ENCODE measurements at regions not wholly inside any gene's neighbourhood (a gene's known extent, or its start where the extent isn't known, plus 50 kb on each side); places are given as distances from the start of the nearest gene placed in this dataset.
"Not testable (repeated sequence)": the region's sequence is repeated elsewhere in the genome, so short reads cannot be mapped to it uniquely, and the experiment has no call there.

- no peak for DNase-seq (ENCODE audit: low read depth in 2 of 2)
Observed at GRCh38 chr5:168086746-168087145, 204.7 kb upstream of the WWC1 start.

- DNase-seq (ENCODE audit: low read depth in 2 of 2) = no peak
Observed at GRCh38 chr5:168088410-168089173, 202.9 kb upstream of the WWC1 start.

GRCh38 chr5:168089201-168089887 lies 202.1 kb upstream of the WWC1 start:
- DNase-seq (ENCODE audit: low read depth in 2 of 2) = no peak

DNA sequence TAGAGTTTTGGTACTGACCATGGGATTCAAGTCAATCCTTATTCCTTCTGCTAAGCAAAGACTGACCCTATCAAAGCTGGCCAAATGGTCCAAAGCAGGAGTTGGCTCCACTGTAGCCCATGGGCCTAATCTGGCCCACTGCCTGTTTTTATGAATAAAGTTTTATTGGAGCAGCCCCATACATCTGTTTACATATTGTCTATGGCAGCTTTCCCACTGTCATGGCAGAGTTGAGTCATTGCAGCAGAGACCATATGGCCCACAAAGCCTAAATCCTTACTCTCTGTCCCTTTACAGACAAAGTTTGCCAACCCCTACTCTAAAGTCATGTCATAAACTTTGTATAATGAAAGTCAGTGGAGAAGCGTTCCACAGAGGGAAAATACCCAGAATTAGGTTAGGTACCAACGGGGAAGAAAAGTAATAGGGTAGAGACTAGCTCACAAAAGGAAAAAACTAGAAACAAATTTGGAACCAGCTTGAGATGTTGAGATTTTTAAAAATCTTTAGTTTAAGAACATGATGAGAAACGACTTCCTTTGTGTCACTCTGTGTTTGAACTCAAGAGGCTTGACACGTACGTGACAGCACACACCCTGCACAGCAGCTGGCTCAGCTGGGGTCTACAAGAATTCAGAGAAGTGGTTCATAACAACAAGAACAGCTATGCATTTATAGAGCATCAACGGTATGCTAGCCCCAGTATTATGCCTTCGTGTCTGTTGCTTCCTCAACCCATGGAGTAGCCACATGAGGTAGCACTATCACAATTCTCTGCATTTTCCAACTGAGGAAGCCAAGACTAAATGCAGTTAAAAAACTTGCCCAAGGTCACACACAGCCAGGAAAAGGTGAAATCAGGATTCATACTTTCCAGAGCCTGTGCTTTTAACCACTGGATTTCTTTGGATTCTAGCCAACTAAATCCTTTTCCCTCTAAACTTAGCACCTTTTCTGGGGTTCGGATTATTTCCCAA lies 198.9 kb upstream of the WWC1 start:
- DNase-seq (ENCODE audit: low read depth in 2 of 2) = no peak

DNA sequence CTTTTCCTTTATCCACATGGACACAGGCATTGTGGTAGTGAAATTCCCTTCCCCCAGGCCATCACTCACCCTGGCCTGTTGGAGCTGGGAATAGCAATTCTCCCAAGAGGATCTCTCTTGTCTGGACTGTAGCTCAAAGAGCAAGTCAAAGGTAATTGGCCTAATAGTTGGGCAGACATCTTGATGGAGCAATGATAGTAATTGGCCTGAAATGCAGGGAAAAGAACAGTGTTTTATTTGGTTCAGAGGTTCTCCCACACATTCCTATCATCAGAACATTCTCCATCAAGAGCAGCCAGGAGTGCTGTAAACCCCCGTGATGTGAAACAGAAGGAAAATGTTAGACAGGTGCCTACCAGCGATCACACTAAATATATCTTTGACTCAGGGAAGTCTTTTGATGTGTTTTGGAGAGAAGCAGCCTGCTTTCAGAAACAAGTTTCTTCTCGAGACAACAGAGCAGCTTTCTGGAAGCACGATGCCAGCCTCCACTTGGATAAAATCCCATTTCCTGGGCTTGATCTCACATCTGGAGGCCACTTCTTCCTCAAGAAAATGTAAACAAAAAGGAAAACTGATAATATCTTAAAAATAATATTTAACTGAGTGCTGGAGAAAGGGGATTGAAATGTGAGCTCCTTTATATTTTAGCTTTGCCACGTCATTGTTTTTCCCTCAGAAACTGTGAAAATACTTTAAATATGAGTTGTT lies 198.1 kb upstream of the WWC1 start:
- DNase-seq (ENCODE audit: low read depth in 2 of 2) = no peak

DNA sequence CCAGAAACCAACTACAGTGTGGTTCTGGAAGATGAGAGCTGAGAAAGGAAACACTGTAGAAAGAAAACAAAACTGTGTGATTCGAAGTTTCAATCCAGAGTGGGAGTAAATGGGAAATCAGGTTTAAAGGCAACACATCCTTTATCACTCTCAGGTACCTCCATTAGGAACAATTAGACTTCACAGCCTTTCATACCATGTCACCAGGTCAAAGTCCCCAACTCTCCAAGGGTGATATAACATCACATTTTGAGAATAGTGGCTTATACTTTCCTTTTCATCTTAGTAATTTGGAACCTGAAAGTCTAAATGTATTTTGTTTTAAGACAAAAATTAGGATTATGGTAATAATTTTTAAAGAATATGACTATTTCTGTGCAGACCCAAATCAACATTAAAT lies 194.9 kb upstream of the WWC1 start:
- DNase-seq (ENCODE audit: low read depth in 2 of 2) = no peak

GRCh38 chr5:168097876-168098653 lies 193.4 kb upstream of the WWC1 start:
- no peak for DNase-seq (ENCODE audit: low read depth in 2 of 2)

DNA sequence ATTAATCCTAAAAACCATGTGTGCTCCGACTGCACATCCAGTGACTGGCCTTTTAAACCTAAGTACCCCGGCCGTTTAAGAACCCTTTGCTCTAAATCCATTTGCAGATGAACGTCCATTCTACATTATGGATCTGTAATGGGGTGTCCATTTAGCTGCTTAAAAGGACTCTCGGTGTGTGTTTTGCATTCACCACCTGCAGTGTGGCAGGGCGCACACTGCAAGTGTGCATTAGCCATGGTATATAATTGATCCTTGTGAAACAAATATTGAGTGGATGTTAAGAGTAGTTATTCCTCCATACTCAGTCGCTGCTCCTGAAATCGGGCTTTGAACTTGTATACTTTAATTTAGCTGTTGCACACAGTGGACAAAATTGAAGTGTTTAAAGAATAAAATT lies 190.1 kb upstream of the WWC1 start:
- DNase-seq (ENCODE audit: low read depth in 2 of 2) = no peak

DNA sequence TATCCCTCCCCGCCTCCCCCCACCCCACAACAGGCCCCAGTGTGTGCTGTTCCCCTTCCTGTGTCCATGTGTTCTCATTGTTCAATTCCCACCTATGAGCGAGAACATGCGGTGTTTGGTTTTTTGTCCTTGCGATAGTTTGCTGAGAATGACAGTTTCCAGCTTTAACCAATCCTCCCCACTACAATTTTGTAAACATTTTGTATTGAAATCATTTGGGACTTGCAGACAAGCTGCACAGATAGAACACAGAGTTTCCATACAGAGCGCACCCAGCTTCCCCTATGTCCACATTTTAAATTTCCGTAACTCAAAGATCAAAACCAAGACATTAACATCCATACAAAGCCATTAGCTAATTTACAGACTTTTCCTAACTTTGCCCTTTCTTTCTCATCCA lies 188.4 kb upstream of the WWC1 start:
- DNase-seq (ENCODE audit: low read depth in 2 of 2) = not testable (repeated sequence)

- no peak for DNase-seq (ENCODE audit: low read depth in 2 of 2)
Observed at GRCh38 chr5:168104350-168104749, 187.1 kb upstream of the WWC1 start.

DNA sequence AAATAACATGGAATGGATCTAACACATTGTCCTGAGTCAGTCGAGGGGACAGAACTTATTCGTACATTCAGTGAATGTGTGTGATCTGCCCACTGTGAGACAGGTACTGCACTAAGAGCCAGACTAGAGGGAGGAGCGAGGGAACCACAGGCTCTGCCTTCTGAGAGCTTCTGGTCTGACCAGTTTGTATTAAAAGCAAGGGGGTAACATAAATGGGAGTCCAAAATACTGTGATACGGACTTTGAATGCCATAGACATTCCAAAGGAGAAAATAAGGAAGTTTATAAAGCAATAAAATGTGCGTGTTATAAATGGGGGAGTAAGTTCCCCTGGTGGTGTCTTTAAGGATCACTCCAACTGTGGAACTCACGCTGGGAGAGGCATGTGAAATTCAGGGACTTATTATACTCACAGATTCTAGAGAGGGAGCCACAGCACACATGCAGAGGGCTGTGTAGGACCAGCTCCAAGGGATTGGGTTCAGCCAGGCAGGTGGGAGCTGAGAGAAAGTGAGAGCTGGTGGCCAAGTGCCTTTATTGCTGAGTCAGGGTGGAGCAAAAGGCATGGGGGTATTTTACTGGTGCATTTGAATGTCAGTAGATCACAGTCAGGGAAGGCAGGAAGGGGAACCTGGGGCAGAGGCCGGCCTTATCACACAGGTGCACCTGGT lies 186.5 kb upstream of the WWC1 start:
- no peak for DNase-seq (ENCODE audit: low read depth in 2 of 2)

DNA sequence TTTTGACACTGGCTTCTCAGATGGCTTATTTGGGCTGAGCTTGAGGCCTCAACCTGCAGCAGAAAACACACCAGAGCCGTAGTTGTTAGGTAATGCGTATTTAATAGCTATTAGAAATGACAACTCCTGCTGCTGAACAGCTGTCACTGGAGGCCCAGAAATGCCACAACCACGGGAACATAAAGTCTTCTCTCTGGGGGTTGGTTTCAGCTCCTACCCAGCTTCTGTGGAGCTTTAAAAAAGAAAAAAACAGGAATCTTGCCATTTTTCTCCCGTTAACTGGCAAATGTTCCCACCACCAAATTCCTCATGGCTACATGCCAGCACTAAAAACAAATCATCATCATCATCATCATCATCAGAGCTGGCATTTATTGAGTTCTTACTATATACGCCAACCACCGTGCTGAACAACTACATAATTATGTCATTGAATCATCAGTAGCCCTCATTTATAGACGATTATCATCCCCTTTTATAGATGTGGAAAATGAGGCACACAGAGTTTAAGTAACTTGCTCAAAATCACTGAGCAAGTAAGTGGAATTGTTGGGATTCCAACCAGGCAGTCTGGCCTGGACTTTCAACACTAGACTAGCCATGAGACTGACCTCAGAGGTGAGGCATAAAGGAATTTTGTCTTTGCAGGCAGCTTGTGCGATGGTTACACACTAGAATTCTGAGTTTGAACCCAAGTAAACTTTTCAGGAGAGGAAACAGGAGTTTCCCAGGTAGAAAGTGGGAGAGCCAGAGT lies 185.3 kb upstream of the WWC1 start:
- no peak for DNase-seq (ENCODE audit: low read depth in 2 of 2)

GRCh38 chr5:168109441-168109840 lies 182.0 kb upstream of the WWC1 start:
- DNase-seq (ENCODE audit: low read depth in 2 of 2) = no peak

DNA sequence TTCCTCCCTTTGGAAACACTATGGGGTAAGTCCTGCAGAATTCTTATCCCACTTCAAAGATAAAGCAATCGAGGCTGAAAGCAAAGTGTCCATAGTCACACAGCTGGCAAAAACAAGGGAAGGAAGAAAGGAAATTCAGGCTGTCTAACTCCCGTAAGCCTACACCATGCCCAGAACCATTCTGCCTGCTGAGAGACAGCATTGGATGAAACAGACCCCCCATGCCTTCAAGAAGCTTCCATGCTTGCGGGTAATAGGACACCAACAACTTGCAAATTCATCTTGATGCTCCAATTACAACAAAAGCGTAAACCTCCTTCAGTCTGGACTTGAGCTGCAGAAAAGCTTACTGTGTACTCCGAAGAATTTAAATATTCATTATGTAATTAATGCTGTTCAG lies 181.1 kb upstream of the WWC1 start:
- no peak for DNase-seq (ENCODE audit: low read depth in 2 of 2)

DNA sequence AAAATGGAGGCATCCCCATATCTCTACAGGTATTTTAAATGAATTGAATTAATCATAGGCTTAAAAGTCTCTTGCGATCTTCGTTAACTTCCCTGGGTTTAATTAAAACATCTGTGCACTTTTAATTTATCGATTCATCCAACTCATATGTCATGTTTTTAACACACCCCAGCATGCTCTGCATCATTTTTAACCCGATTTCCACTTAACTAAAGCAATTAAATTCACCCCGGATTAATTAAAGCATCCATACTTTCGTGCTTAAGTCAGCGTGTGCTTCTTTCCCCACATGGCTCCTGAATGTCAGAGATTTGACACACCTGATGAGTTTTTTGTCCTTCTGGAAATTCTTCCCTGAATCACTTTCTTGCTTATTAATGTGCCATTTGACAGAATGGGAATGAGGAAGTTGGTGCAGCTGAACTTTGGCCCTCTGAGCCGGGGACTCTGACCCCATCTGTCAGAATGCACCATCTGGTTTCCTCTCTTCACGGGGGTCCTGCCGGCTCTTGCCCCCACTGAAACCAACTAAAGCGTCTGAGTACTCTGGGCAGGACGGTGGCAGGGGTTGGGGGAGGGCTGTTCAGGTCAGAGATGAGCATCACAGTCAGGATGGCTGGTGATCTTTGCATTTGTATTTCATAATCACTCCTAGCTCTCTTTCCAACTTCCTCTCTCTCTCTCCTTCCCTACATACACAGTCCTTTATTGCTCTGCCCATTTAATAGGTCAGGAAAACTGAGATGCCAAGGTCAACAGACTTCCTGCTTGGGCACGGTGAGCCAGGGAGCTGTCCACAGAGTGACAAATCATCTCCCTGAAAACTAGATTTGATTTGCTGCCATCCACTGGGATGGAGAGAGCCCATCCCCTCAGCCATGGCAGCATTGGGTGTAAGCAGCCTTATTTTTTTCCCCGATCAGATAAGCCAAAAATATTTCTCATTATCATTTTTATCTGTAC lies 180.3 kb upstream of the WWC1 start:
- DNase-seq (ENCODE audit: low read depth in 2 of 2) = no peak

DNA sequence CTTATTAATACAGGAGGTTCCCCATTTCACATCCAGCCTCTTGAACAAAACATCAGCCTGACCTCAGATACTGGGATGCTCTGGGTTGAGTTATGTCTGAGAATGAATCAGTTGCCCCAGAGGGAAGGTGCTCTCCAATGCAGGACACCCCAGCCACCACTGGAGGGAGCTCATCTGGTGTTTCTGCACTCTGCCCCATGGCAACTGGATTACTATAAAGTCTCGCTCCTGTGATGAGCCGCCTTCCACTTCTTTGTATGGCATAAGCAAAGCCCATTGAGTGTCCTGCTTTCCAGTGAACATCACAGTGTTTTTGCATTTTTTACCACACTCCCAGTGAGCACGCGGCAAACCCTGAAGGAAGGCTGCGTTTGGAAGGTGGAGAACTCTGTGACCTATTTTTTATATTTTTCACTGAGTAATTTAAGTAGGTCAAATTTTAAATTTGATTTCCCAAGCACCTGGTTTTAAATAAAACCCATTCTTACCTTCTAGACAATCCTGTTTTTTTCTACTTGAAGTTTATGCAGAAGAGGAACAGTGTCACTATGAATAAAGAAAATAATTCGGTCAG lies 176.9 kb upstream of the WWC1 start:
- no peak for DNase-seq (ENCODE audit: low read depth in 2 of 2)

GRCh38 chr5:168117469-168117868 lies 174.0 kb upstream of the WWC1 start:
- no peak for DNase-seq (ENCODE audit: low read depth in 2 of 2)

DNA sequence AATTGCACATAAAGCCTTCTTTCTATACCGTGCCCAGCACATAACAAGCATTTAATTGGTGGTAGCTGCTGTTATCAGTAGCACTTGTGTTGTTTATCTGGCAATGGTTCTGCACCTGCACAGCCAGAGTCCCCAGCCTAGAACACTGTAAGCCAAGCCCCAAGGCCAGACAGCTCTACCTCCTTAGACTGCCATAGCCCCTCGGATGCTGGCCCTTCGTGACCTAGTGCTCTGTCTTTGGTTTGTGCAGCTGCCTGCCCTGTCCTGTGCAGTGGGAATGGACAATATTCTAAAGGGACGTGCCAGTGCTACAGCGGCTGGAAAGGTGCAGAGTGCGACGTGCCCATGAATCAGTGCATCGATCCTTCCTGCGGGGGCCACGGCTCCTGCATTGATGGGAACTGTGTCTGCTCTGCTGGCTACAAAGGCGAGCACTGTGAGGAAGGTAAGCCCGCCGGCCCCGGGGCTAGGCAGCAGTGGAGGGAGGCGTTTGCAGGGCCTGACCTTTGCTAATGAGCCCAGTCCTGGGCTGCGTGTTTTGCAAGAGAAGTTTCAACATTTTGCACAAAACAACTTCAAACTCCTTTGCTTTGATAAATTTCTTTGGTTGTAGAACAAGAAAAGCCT lies 173.3 kb upstream of the WWC1 start:
- DNase-seq (ENCODE audit: low read depth in 2 of 2) = no peak

Measured in activated CD8-positive, alpha-beta memory T cell treated with anti-CD3 and anti-CD28 coated beads for 4 hours (primary cell).